Naive thymus-derived CD4-positive, alpha-beta T cell (primary cell): ENCODE measurements at regions not wholly inside any gene's neighbourhood (a gene's known extent, or its start where the extent isn't known, plus 50 kb on each side); places are given as distances from the start of the nearest gene placed in this dataset.

Source experiments
- ATAC-seq: fragments of 150-1000 bp; cut with Tn5 transposase; 2 replicates; pipeline ENCODE4 v1.10.0; 2021; ENCODE audit warnings: mild to moderate bottlenecking, moderate library complexity
- CTCF ChIA-PET: fragments of 350-600 bp; sonication (Branson Sonifier 250); formaldehyde crosslinking; loops from one replicate; lab custom pipeline; 2021; ENCODE audit warnings: antibody characterized with exemption; lab: Charles Lee
- POLR2A ChIA-PET: fragments of 350-600 bp; sonication (Branson Sonifier 250); formaldehyde crosslinking; loops from one replicate; lab custom pipeline; 2021; ENCODE audit warnings: antibody characterized with exemption, inconsistent platforms; lab: Charles Lee
- DNase-seq, 9 donors: peaks; one replicate each; pipeline versions ENCODE4 v3.0.0 to v3.0.0-alpha.2; 2020 to 2022; ENCODE audit warnings: mixed read lengths in 1 of 9
- H3K27ac ChIP-seq: one replicate; pipeline ENCODE4 v1.7.0; 2013; ENCODE audit warnings: mild to moderate bottlenecking, low read depth, low read length, moderate library complexity
- H3K27me3 ChIP-seq, 2 donors: one replicate each; pipeline ENCODE4 v1.7.0; 2013; ENCODE audit warnings: low read length in 2 of 2, mild to moderate bottlenecking in 2 of 2, moderate library complexity in 2 of 2; ENCODE audit not compliant: control insufficient read depth in 2 of 2, insufficient read depth in 2 of 2
- H3K36me3 ChIP-seq, 3 experiments: 1 replicate in 2 of 3; 2 replicates in 1 of 3; pipeline ENCODE4 v1.7.0; 2013; ENCODE audit warnings: low read length in 3 of 3, mild to moderate bottlenecking in 3 of 3, moderate library complexity in 1 of 3; ENCODE audit not compliant: insufficient read depth in 3 of 3, control insufficient read depth in 2 of 3
- H3K4me1 ChIP-seq, 2 donors: one replicate each; pipeline ENCODE4 v1.7.0; 2013; ENCODE audit warnings: low read length in 2 of 2, mild to moderate bottlenecking in 2 of 2, moderate library complexity in 1 of 2; ENCODE audit not compliant: control insufficient read depth in 2 of 2, insufficient read depth in 2 of 2
- H3K4me3 ChIP-seq: 2 replicates; pipeline ENCODE4 v1.7.0; 2013; ENCODE audit warnings: mild to moderate bottlenecking, low read length
- H3K9me3 ChIP-seq, 3 experiments: 1 replicate in 2 of 3; 2 replicates in 1 of 3; pipeline ENCODE4 v1.7.0; 2013; ENCODE audit warnings: low read length in 3 of 3; ENCODE audit not compliant: control insufficient read depth in 2 of 3
- H3K27ac Mint-ChIP-seq, 9 donors: one replicate each; pipeline ENCODE4 v1.8.0; 2020 to 2022; ENCODE audit warnings: mixed read lengths in 9 of 9, mild to moderate bottlenecking in 8 of 9, moderate library complexity in 5 of 9, inconsistent platforms in 2 of 9
- H3K27me3 Mint-ChIP-seq, 5 donors: one replicate each; pipeline ENCODE4 v1.8.0; 2021 to 2022; ENCODE audit warnings: mixed read lengths in 5 of 5, mild to moderate bottlenecking in 1 of 5
- H3K36me3 Mint-ChIP-seq, 5 donors: one replicate each; pipeline ENCODE4 v1.8.0; 2020 to 2022; ENCODE audit warnings: mixed read lengths in 5 of 5, mild to moderate bottlenecking in 3 of 5, inconsistent platforms in 1 of 5
- H3K4me1 Mint-ChIP-seq, 7 donors: one replicate each; pipeline ENCODE4 v1.8.0; 2020 to 2022; ENCODE audit warnings: mixed read lengths in 7 of 7, mild to moderate bottlenecking in 3 of 7, inconsistent platforms in 1 of 7
- H3K4me3 Mint-ChIP-seq, 10 donors: one replicate each; pipeline ENCODE4 v1.8.0; 2020 to 2022; ENCODE audit warnings: mild to moderate bottlenecking in 10 of 10, mixed read lengths in 10 of 10, moderate library complexity in 6 of 10, inconsistent platforms in 2 of 10
- H3K9me3 Mint-ChIP-seq, 11 donors: one replicate each; pipeline ENCODE4 v1.8.0; 2020 to 2022; ENCODE audit warnings: mixed read lengths in 11 of 11, mild to moderate bottlenecking in 4 of 11, inconsistent platforms in 1 of 11, moderate library complexity in 1 of 11
- intact Hi-C, 2 donors: fragments of 100-400 bp; cut with micrococcal nuclease; formaldehyde crosslinking; loops; one replicate each; pipeline ENCODE4 v1.15.1; 2023

DNA sequence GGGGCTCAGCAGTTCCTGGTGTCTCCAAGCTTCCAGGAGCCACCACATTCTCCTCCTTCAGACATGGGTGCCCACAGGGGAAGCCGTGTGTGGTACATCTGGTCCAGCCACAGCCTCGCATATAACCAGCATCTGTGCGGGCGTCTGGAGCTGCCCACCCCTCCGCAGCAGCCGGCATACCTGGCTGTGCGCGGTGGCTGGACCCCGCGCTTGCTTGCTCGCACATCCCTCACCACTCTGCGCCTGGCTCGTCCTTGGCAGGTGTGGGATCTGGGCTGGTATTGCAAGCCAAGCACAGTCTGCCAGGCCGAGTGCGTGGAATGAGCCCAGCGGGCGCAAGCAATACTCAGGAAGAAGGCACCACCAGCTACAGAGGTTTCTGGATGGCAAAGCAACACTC lies 117.7 kb upstream of the MBL2 start:
- no peaks in the 10 kb centered on the region for H3K4me1 Mint-ChIP-seq
- ChIA-PET POLR2A (no interaction called here), CTCF (no interaction called here)
- Histone ChIP-seq H3K4me3 (no peak overlapping the region), H3K4me1 (no peaks in the 10 kb centered on the region), H3K9me3 (no peaks in the 10 kb centered on the region), H3K27me3 (no peaks in the 10 kb centered on the region), H3K27ac (no peak overlapping the region), H3K36me3 (no peaks in the 10 kb centered on the region)
- H3K36me3 Mint-ChIP-seq, result no peaks in the 10 kb centered on the region
- H3K27ac Mint-ChIP-seq, result no peak overlapping the region
- no peaks in the 10 kb centered on the region for H3K27me3 Mint-ChIP-seq
- no peak for ATAC-seq
- intact Hi-C loops, result no loop called here
- H3K4me3 Mint-ChIP-seq, result no peak overlapping the region
- H3K9me3 Mint-ChIP-seq, result peaks cover 0 to 8% (median 0%) of the 10 kb centered on the region in 11 donors
- no peak for DNase-seq

DNA sequence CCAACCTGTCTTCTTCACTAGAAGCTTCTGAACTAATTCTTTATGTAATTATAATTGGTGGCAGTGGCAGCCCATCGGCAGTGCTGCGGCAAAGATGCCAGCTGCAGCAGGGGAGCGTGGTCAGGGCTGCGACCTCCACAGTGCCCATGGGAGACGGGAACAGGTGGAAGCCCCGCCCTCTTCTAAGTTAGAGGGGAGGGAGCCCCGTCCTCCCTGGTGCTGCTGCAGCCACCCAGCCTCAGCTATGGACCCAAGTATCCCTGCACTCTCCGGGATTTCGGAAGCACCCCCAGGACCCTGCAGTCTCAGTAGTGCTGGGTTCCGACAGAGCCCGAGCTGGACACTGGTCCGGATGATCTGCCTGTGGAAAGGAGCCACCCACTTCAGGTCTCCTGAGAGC lies 117.0 kb upstream of the MBL2 start:
- no peak for DNase-seq
- Mint-ChIP-seq H3K27me3 (no peaks in the 10 kb centered on the region), H3K9me3 (peaks cover 0 to 8% (median 0%) of the 10 kb centered on the region in 11 donors), H3K36me3 (no peaks in the 10 kb centered on the region), H3K4me1 (no peaks in the 10 kb centered on the region), H3K4me3 (no peak overlapping the region), H3K27ac (no peak overlapping the region)
- Histone ChIP-seq H3K4me3 (no peak overlapping the region), H3K36me3 (no peaks in the 10 kb centered on the region), H3K9me3 (no peaks in the 10 kb centered on the region), H3K4me1 (no peaks in the 10 kb centered on the region), H3K27ac (no peak overlapping the region), H3K27me3 (no peaks in the 10 kb centered on the region)
- ChIA-PET CTCF (no interaction called here), POLR2A (no interaction called here)
- ATAC-seq, result no peak
- intact Hi-C loops, result no loop called here

DNA sequence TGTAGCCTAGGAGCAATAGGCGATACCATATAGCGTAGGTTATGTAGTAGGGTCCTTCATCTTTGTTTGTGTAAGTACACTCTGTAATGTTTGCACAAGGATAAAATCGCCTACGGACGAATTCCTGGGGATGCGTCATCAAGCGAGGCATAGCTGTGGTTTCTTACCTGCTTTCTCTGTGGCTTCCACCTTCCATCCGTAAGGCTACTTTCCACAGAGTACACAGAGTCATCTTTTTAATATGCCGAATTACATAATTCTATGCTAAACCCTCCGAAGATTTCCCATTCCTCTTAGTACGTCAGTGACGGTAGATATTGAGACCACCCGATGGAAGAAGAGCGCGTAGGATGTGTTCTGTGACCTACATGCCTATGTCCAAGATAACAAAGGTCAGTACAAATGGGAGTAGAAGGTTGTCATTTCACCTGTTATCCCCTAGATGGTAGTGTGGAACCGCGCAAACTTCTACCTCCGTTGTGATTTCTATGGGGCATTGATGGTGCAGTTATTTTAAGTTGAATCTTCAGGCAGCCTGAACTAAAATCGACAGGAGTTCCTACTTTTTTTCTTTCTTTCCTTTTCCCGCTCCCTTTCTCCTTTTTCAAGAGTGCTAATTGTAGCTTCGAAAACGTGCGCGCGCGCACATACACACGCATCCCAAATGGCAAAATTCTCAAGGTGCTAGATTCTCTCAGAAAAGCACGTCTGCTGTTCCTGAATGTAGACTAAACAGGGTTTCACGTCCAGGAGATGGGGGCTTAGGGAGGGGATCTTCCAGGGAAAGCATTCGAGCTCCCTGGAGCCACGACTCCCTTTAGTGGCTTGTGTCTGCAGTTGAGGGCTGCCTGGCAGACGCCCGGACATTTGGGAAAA lies 111.7 kb upstream of the MBL2 start:
- H3K4me1 Mint-ChIP-seq, result peaks cover 0 to 4% (median 0%) of the 10 kb centered on the region in 7 donors
- Histone ChIP-seq H3K9me3 (no peaks in the 10 kb centered on the region), H3K4me3 (no peak overlapping the region), H3K4me1 (no peaks in the 10 kb centered on the region), H3K36me3 (no peaks in the 10 kb centered on the region), H3K27me3 (no peaks in the 10 kb centered on the region), H3K27ac (no peak overlapping the region)
- intact Hi-C loops, result no loop called here
- CTCF ChIA-PET, result no interaction called here
- H3K4me3 Mint-ChIP-seq, result no peak overlapping the region
- peak; percentile 45 for ATAC-seq
- POLR2A ChIA-PET, result no interaction called here
- H3K27ac Mint-ChIP-seq, result no peak overlapping the region
- no peaks in the 10 kb centered on the region for H3K36me3 Mint-ChIP-seq
- DNase-seq, result peak in 1 of 9 donors; percentile 6
- H3K27me3 Mint-ChIP-seq, result no peaks in the 10 kb centered on the region
- peaks cover 0 to 4% (median 0%) of the 10 kb centered on the region in 11 donors for H3K9me3 Mint-ChIP-seq

DNA sequence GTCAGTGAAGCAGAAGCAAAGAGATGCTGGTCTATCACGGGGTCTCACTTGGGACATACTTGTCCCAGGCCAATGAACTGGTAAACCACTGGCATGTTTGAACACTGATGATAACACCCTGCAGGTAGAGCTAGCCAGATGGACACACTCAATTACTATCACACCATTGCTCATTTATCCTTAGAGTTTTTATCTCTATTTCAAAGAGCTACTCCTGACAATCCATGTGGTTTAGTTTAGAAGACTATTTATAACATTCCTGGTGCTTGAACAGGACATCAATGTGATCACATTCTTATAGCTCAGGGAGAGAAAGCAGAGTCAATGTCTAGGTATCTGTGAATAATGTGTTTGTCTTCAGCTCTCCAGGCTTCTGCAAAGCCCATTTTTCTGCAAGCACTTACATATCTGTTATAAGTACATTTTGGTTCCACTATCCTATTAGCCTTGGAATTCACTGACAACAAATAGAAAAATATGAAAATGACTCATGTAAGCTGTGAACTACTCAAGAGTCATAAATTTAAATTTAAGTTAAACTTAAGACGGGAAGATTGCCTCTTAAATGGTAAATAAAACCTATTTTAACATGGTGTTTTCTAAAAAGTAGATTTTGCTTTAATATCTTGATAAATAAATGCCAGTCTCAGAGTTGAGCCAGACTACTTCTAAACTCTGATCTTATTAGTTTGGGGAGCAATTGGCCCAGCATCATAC lies 106.7 kb upstream of the MBL2 start:
- Histone ChIP-seq H3K9me3 (no peaks in the 10 kb centered on the region), H3K4me1 (no peaks in the 10 kb centered on the region), H3K36me3 (no peaks in the 10 kb centered on the region), H3K27ac (no peak overlapping the region), H3K27me3 (no peaks in the 10 kb centered on the region), H3K4me3 (no peak overlapping the region)
- ATAC-seq (no peak), DNase-seq (no peak)
- no peaks in the 10 kb centered on the region for H3K36me3 Mint-ChIP-seq
- intact Hi-C loops, result no loop called here
- H3K9me3 Mint-ChIP-seq, result peaks cover 0 to 3% (median 0%) of the 10 kb centered on the region in 11 donors
- H3K27me3 Mint-ChIP-seq, result no peaks in the 10 kb centered on the region
- H3K4me1 Mint-ChIP-seq, result peaks cover 0 to 4% (median 0%) of the 10 kb centered on the region in 7 donors
- CTCF ChIA-PET, result no interaction called here
- H3K4me3 Mint-ChIP-seq, result no peak overlapping the region
- POLR2A ChIA-PET, result no interaction called here
- no peak overlapping the region for H3K27ac Mint-ChIP-seq

DNA sequence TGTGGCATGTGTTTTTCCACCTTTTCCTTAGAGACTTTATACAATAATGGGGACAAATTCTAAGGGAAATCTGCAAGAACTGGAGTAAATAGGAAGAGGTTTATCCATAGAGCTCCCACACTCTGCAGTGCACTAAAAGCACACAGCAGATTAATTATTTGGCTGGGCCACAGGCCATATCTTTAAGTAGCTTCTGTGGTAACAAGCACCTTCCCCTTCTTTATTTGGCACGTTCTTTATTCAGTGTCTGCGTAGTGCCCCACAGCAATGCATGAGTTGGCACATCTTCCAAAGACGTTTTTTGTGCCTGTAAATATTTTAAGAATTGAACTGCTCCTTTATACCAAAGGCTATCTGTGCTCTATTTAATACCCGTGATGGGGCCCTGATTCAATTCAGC lies 104.9 kb upstream of the MBL2 start:
- Mint-ChIP-seq H3K4me3 (no peak overlapping the region), H3K27me3 (no peaks in the 10 kb centered on the region), H3K9me3 (peaks cover 0 to 5% (median 0%) of the 10 kb centered on the region in 11 donors), H3K36me3 (no peaks in the 10 kb centered on the region), H3K27ac (no peak overlapping the region), H3K4me1 (peaks cover 0 to 2% (median 0%) of the 10 kb centered on the region in 7 donors)
- ATAC-seq (no peak), DNase-seq (no peak)
- Histone ChIP-seq H3K27me3 (no peaks in the 10 kb centered on the region), H3K9me3 (no peaks in the 10 kb centered on the region), H3K36me3 (no peaks in the 10 kb centered on the region), H3K4me1 (no peaks in the 10 kb centered on the region), H3K27ac (no peak overlapping the region), H3K4me3 (no peak overlapping the region)
- intact Hi-C loops, result no loop called here
- ChIA-PET POLR2A (no interaction called here), CTCF (no interaction called here)

DNA sequence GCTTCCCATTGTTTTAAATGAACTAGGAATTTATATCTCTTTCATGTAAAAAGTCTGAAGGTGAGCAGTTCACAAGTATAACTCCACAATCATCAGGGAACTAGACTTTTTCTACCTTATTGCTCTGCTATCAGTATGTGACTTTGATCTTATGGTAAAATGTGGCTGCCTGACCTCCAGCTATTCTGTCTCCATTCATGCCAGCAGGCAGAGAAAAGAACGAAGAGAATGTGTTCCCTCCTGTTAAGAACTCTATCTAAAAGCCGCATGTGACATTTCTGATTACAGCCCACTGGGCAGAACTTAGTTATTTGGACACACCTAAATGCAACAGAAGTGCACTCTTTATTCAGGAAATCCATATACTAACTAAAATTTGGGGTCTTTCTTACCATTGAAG lies 102.8 kb upstream of the MBL2 start:
- ChIA-PET CTCF (no interaction called here), POLR2A (no interaction called here)
- no peaks in the 10 kb centered on the region for H3K4me1 ChIP-seq
- H3K27me3 ChIP-seq, result no peaks in the 10 kb centered on the region
- Mint-ChIP-seq H3K27me3 (no peaks in the 10 kb centered on the region), H3K4me3 (no peak overlapping the region), H3K4me1 (no peaks in the 10 kb centered on the region), H3K9me3 (peaks cover 0 to 5% (median 0%) of the 10 kb centered on the region in 11 donors), H3K27ac (no peak overlapping the region), H3K36me3 (no peaks in the 10 kb centered on the region)
- no peaks in the 10 kb centered on the region for H3K36me3 ChIP-seq
- intact Hi-C loops, result no loop called here
- ATAC-seq (no peak), DNase-seq (no peak)
- H3K9me3 ChIP-seq, result no peaks in the 10 kb centered on the region
- no peak overlapping the region for H3K27ac ChIP-seq
- no peak overlapping the region for H3K4me3 ChIP-seq
